ENCODE measurements at regions not wholly inside any gene's neighbourhood (a gene's known extent, or its start where the extent isn't known, plus 50 kb on each side); places are given as distances from the start of the nearest gene placed in this dataset.

GRCh38 chr1:114260805-114261484 lies 107.3 kb upstream of the SYT6 start:
- no peak overlapping the region for H3K4me3 ChIP-seq (ENCODE audit: control insufficient read depth in 1 of 7, extremely low read depth in 1 of 7, insufficient read depth in 4 of 7, low read depth in 2 of 7, low read length in 6 of 7)
- no peaks in the 10 kb centered on the region for H3K4me1 ChIP-seq (ENCODE audit: control extremely low read depth in 1 of 4, control insufficient read depth in 4 of 4, insufficient read depth in 4 of 4, low read length in 3 of 4)
- peaks cover 0 to 23% (median 13%) of the 10 kb centered on the region in 5 experiments for H3K27me3 ChIP-seq (replicated peaks in 2 of 5; ENCODE audit: control insufficient read depth in 4 of 5, insufficient read depth in 5 of 5, low read length in 4 of 5)
- no peaks in the 10 kb centered on the region for H3K36me3 ChIP-seq (ENCODE audit: control insufficient read depth in 4 of 4, insufficient read depth in 4 of 4, low read length in 3 of 4)
- H3K9me3 ChIP-seq (ENCODE audit: control extremely low read depth in 1 of 5, control insufficient read depth in 4 of 5, insufficient read depth in 2 of 5, low read depth in 1 of 5, low read length in 4 of 5) = peaks cover 0 to 2% (median 0%) of the 10 kb centered on the region in 5 experiments
- H3K27ac ChIP-seq (ENCODE audit: insufficient read depth in 1 of 2, low read depth in 1 of 2, low read length in 2 of 2, poor library complexity in 1 of 2, severe bottlenecking in 2 of 2) = no peak overlapping the region
- ChIA-PET POLR2A (no interaction called here), CTCF (no interaction called here)
- 100% methylated on average over 1 of the region's 6 CpGs for WGBS (ENCODE audit: insufficient coverage)
- DNase-seq = no peak

GRCh38 chr1:114259511-114260160 lies 106.0 kb upstream of the SYT6 start:
- Histone ChIP-seq H3K4me3 (ENCODE audit: control insufficient read depth in 1 of 7, extremely low read depth in 1 of 7, insufficient read depth in 4 of 7, low read depth in 2 of 7, low read length in 6 of 7) (no peak overlapping the region), H3K36me3 (ENCODE audit: control insufficient read depth in 4 of 4, insufficient read depth in 4 of 4, low read length in 3 of 4) (no peaks in the 10 kb centered on the region), H3K27ac (ENCODE audit: insufficient read depth in 1 of 2, low read depth in 1 of 2, low read length in 2 of 2, poor library complexity in 1 of 2, severe bottlenecking in 2 of 2) (no peak overlapping the region), H3K27me3 (replicated peaks in 2 of 5; ENCODE audit: control insufficient read depth in 4 of 5, insufficient read depth in 5 of 5, low read length in 4 of 5) (peaks cover 0 to 23% (median 13%) of the 10 kb centered on the region in 5 experiments), H3K4me1 (ENCODE audit: control extremely low read depth in 1 of 4, control insufficient read depth in 4 of 4, insufficient read depth in 4 of 4, low read length in 3 of 4) (no peaks in the 10 kb centered on the region), H3K9me3 (ENCODE audit: control extremely low read depth in 1 of 5, control insufficient read depth in 4 of 5, insufficient read depth in 2 of 5, low read depth in 1 of 5, low read length in 4 of 5) (peaks cover 0 to 9% (median 2%) of the 10 kb centered on the region in 5 experiments)
- WGBS (ENCODE audit: insufficient coverage) = 100% methylated on average over 1 of the region's 2 CpGs
- CTCF ChIA-PET = interaction anchor here (0.9 to 1.9 kb wide), 2 partner anchors 9 to 21 kb away, joined by 3 to 5 read pairs; no protein-coding TSS in a partner anchor
- DNase-seq = no peak
- POLR2A ChIA-PET = no interaction called here

- no peak for DNase-seq
- peaks cover 0 to 23% (median 13%) of the 10 kb centered on the region in 5 experiments for H3K27me3 ChIP-seq (replicated peaks in 2 of 5; ENCODE audit: control insufficient read depth in 4 of 5, insufficient read depth in 5 of 5, low read length in 4 of 5)
- POLR2A ChIA-PET = no interaction called here
- 91% methylated on average over 4 of the region's 4 CpGs for WGBS (ENCODE audit: insufficient coverage)
- H3K9me3 ChIP-seq (ENCODE audit: control extremely low read depth in 1 of 5, control insufficient read depth in 4 of 5, insufficient read depth in 2 of 5, low read depth in 1 of 5, low read length in 4 of 5) = peaks cover 0 to 15% (median 6%) of the 10 kb centered on the region in 5 experiments
- no peak overlapping the region for H3K4me3 ChIP-seq (ENCODE audit: control insufficient read depth in 1 of 7, extremely low read depth in 1 of 7, insufficient read depth in 4 of 7, low read depth in 2 of 7, low read length in 6 of 7)
- CTCF ChIA-PET = interaction anchor here (0.9 to 1.9 kb wide), 2 partner anchors 10 to 20 kb away, joined by 3 to 5 read pairs; no protein-coding TSS in a partner anchor
- no peak overlapping the region for H3K27ac ChIP-seq (ENCODE audit: insufficient read depth in 1 of 2, low read depth in 1 of 2, low read length in 2 of 2, poor library complexity in 1 of 2, severe bottlenecking in 2 of 2)
- H3K36me3 ChIP-seq (ENCODE audit: control insufficient read depth in 4 of 4, insufficient read depth in 4 of 4, low read length in 3 of 4) = no peaks in the 10 kb centered on the region
- H3K4me1 ChIP-seq (ENCODE audit: control extremely low read depth in 1 of 4, control insufficient read depth in 4 of 4, insufficient read depth in 4 of 4, low read length in 3 of 4) = no peaks in the 10 kb centered on the region
Measured at GRCh38 chr1:114258633-114259032, 105.0 kb upstream of the SYT6 start.

GRCh38 chr1:114258074-114258473 lies 104.4 kb upstream of the SYT6 start:
- WGBS (ENCODE audit: insufficient coverage) = 100% methylated on average over 3 of the region's 3 CpGs
- DNase-seq = no peak
- no peak overlapping the region for H3K4me3 ChIP-seq (ENCODE audit: control insufficient read depth in 1 of 7, extremely low read depth in 1 of 7, insufficient read depth in 4 of 7, low read depth in 2 of 7, low read length in 6 of 7)
- no peaks in the 10 kb centered on the region for H3K36me3 ChIP-seq (ENCODE audit: control insufficient read depth in 4 of 4, insufficient read depth in 4 of 4, low read length in 3 of 4)
- no peaks in the 10 kb centered on the region for H3K4me1 ChIP-seq (ENCODE audit: control extremely low read depth in 1 of 4, control insufficient read depth in 4 of 4, insufficient read depth in 4 of 4, low read length in 3 of 4)
- peaks cover 0 to 23% (median 13%) of the 10 kb centered on the region in 5 experiments for H3K27me3 ChIP-seq (replicated peaks in 2 of 5; ENCODE audit: control insufficient read depth in 4 of 5, insufficient read depth in 5 of 5, low read length in 4 of 5)
- H3K9me3 ChIP-seq (ENCODE audit: control extremely low read depth in 1 of 5, control insufficient read depth in 4 of 5, insufficient read depth in 2 of 5, low read depth in 1 of 5, low read length in 4 of 5) = peaks cover 0 to 15% (median 6%) of the 10 kb centered on the region in 5 experiments
- H3K27ac ChIP-seq (ENCODE audit: insufficient read depth in 1 of 2, low read depth in 1 of 2, low read length in 2 of 2, poor library complexity in 1 of 2, severe bottlenecking in 2 of 2) = no peak overlapping the region
- POLR2A ChIA-PET = no interaction called here
- CTCF ChIA-PET = interaction anchor here (1.9 kb wide), 1 partner anchor 20 kb away, joined by 5 read pairs; no protein-coding TSS in a partner anchor

- WGBS (ENCODE audit: insufficient coverage) = 100% methylated on average over 1 of the region's 1 CpG
- H3K9me3 ChIP-seq (ENCODE audit: control extremely low read depth in 1 of 5, control insufficient read depth in 4 of 5, insufficient read depth in 2 of 5, low read depth in 1 of 5, low read length in 4 of 5) = peaks cover 0 to 15% (median 6%) of the 10 kb centered on the region in 5 experiments
- ChIA-PET CTCF (interaction anchor here (1.9 kb wide), 1 partner anchor 19 kb away, joined by 5 read pairs; no protein-coding TSS in a partner anchor), POLR2A (no interaction called here)
- H3K27me3 ChIP-seq (replicated peaks in 2 of 5; ENCODE audit: control insufficient read depth in 4 of 5, insufficient read depth in 5 of 5, low read length in 4 of 5) = peaks cover 0 to 22% (median 13%) of the 10 kb centered on the region in 5 experiments
- no peak overlapping the region for H3K27ac ChIP-seq (ENCODE audit: insufficient read depth in 1 of 2, low read depth in 1 of 2, low read length in 2 of 2, poor library complexity in 1 of 2, severe bottlenecking in 2 of 2)
- no peak overlapping the region for H3K4me3 ChIP-seq (ENCODE audit: control insufficient read depth in 1 of 7, extremely low read depth in 1 of 7, insufficient read depth in 4 of 7, low read depth in 2 of 7, low read length in 6 of 7)
- DNase-seq = no peak
- H3K36me3 ChIP-seq (ENCODE audit: control insufficient read depth in 4 of 4, insufficient read depth in 4 of 4, low read length in 3 of 4) = no peaks in the 10 kb centered on the region
- H3K4me1 ChIP-seq (ENCODE audit: control extremely low read depth in 1 of 4, control insufficient read depth in 4 of 4, insufficient read depth in 4 of 4, low read length in 3 of 4) = no peaks in the 10 kb centered on the region
Measured at GRCh38 chr1:114257554-114257953, 103.9 kb upstream of the SYT6 start.

GRCh38 chr1:114253900-114254299 lies 100.2 kb upstream of the SYT6 start:
- CTCF ChIA-PET = no interaction called here
- H3K4me3 ChIP-seq (ENCODE audit: control insufficient read depth in 1 of 7, extremely low read depth in 1 of 7, insufficient read depth in 4 of 7, low read depth in 2 of 7, low read length in 6 of 7) = no peak overlapping the region
- WGBS (ENCODE audit: insufficient coverage) = no CpG with 5 or more reads among the region's 1 CpG
- no peaks in the 10 kb centered on the region for H3K4me1 ChIP-seq (ENCODE audit: control extremely low read depth in 1 of 4, control insufficient read depth in 4 of 4, insufficient read depth in 4 of 4, low read length in 3 of 4)
- H3K27ac ChIP-seq (ENCODE audit: insufficient read depth in 1 of 2, low read depth in 1 of 2, low read length in 2 of 2, poor library complexity in 1 of 2, severe bottlenecking in 2 of 2) = no peak overlapping the region
- DNase-seq = no peak
- H3K9me3 ChIP-seq (ENCODE audit: control extremely low read depth in 1 of 5, control insufficient read depth in 4 of 5, insufficient read depth in 2 of 5, low read depth in 1 of 5, low read length in 4 of 5) = peaks cover 0 to 15% (median 6%) of the 10 kb centered on the region in 5 experiments
- H3K27me3 ChIP-seq (replicated peaks in 2 of 5; ENCODE audit: control insufficient read depth in 4 of 5, insufficient read depth in 5 of 5, low read length in 4 of 5) = peaks cover 0 to 7% (median 0%) of the 10 kb centered on the region in 5 experiments
- POLR2A ChIA-PET = no interaction called here
- no peaks in the 10 kb centered on the region for H3K36me3 ChIP-seq (ENCODE audit: control insufficient read depth in 4 of 4, insufficient read depth in 4 of 4, low read length in 3 of 4)

- ChIA-PET POLR2A (no interaction called here), CTCF (interaction anchor here (0.9 to 1.1 kb wide), 3 partner anchors 31 to 35 kb away, joined by 3 read pairs; no protein-coding TSS in a partner anchor)
- Histone ChIP-seq H3K4me3 (ENCODE audit: control insufficient read depth in 1 of 7, extremely low read depth in 1 of 7, insufficient read depth in 4 of 7, low read depth in 2 of 7, low read length in 6 of 7) (no peak overlapping the region), H3K36me3 (ENCODE audit: control insufficient read depth in 4 of 4, insufficient read depth in 4 of 4, low read length in 3 of 4) (no peaks in the 10 kb centered on the region), H3K9me3 (ENCODE audit: control extremely low read depth in 1 of 5, control insufficient read depth in 4 of 5, insufficient read depth in 2 of 5, low read depth in 1 of 5, low read length in 4 of 5) (peaks cover 0 to 15% (median 6%) of the 10 kb centered on the region in 5 experiments), H3K27me3 (replicated peaks in 2 of 5; ENCODE audit: control insufficient read depth in 4 of 5, insufficient read depth in 5 of 5, low read length in 4 of 5) (peaks cover 0 to 3% (median 0%) of the 10 kb centered on the region in 5 experiments), H3K4me1 (ENCODE audit: control extremely low read depth in 1 of 4, control insufficient read depth in 4 of 4, insufficient read depth in 4 of 4, low read length in 3 of 4) (peaks cover 0 to 3% (median 0%) of the 10 kb centered on the region in 4 experiments), H3K27ac (ENCODE audit: insufficient read depth in 1 of 2, low read depth in 1 of 2, low read length in 2 of 2, poor library complexity in 1 of 2, severe bottlenecking in 2 of 2) (no peak overlapping the region)
- 95% methylated on average over 4 of the region's 4 CpGs for WGBS (ENCODE audit: insufficient coverage)
- DNase-seq = no peak
Measured at GRCh38 chr1:114251573-114251939, 97.9 kb upstream of the SYT6 start.
